ENCODE measurements at regions not wholly inside any gene's neighbourhood (a gene's known extent, or its start where the extent isn't known, plus 50 kb on each side); places are given as distances from the start of the nearest gene placed in this dataset.

DNA sequence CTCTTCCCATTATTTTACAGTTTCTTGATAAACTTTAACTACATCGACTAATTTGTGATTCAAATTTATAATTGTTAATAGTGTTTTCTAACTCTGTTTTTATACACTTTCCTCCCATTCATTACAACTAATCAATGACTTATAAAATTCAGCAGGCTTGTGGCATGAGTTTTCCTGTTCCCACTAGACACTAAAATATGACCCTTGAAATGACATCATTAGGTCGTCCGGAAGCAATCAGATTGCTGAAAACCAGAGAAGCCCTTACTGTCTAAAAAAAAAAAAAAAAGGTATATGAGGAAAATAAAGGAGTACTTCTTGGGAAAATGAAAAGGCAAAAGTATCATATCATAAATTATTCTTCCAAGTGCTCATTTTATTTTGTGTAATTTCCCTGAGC lies 553.7 kb downstream of the ZNF608 start:
- 87 to 90% methylated on average over 3 of the region's 3 CpGs for WGBS, 2 donors
- no peak for TF ChIP-seq POLR2A (IDR thresholded peaks at IDR 0.05)
- no peak for TF ChIP-seq CTCF (IDR thresholded peaks at IDR 0.05)
- DNase-seq (ENCODE audit: low spot score in 2 of 2) = no peak
- intact Hi-C loops (cut with DNase I; ENCODE audit: low total_unique reads) = no loop called here
- H3K4me3 ChIP-seq (ENCODE audit: low read depth, poor library complexity, severe bottlenecking) = no peak overlapping the region

DNA sequence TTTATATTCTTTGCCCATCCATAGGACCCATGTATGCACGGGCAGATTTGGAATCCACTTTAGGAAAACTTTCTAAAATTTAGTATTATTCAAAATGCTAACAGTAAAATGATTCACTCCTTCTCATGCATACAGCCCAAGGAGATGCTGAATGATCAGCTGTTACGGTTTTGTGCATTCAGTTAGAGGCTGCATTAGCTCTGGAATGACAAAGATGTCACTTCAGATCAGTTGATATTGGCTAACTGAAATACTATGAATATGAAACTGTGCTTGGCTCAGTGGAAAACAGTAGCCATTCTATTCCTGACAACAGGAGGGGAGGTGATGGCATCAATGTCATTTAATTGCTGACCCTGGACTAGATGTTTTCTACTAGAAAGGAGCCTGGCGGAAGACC lies 560.7 kb downstream of the ZNF608 start:
- 87 to 94% methylated on average over 3 of the region's 3 CpGs for WGBS, 2 donors
- no peak for DNase-seq (ENCODE audit: low spot score in 2 of 2)
- intact Hi-C loops (cut with DNase I; ENCODE audit: low total_unique reads) = no loop called here
- TF ChIP-seq CTCF (IDR thresholded peaks at IDR 0.05) (no peak), POLR2A (IDR thresholded peaks at IDR 0.05) (no peak)
- no peak overlapping the region for H3K4me3 ChIP-seq (ENCODE audit: low read depth, poor library complexity, severe bottlenecking)

- no peak overlapping the region for H3K4me3 ChIP-seq (ENCODE audit: low read depth, poor library complexity, severe bottlenecking)
These were observed 564.3 kb downstream of the ZNF608 start for GRCh38 chr5:124182133-124182532.

GRCh38 chr5:124180875-124181461 lies 565.5 kb downstream of the ZNF608 start:
- TF ChIP-seq POLR2A (IDR thresholded peaks at IDR 0.05) (no peak), CTCF (IDR thresholded peaks at IDR 0.05) (no peak)
- no peak for DNase-seq (ENCODE audit: low spot score in 2 of 2)
- H3K4me3 ChIP-seq (ENCODE audit: low read depth, poor library complexity, severe bottlenecking) = no peak overlapping the region
- intact Hi-C loops (cut with DNase I; ENCODE audit: low total_unique reads) = no loop called here
- WGBS, 2 donors = 41 to 47% methylated on average over 2 of the region's 2 CpGs

More at GRCh38 chr5:124182133-124182532, 564.3 kb downstream of the ZNF608 start:
- no peak for TF ChIP-seq CTCF (IDR thresholded peaks at IDR 0.05)
- no peak for TF ChIP-seq POLR2A (IDR thresholded peaks at IDR 0.05)
- no peak for DNase-seq (ENCODE audit: low spot score in 2 of 2)
- intact Hi-C loops (cut with DNase I; ENCODE audit: low total_unique reads) = no loop called here

- WGBS, 2 donors = 64% methylated on average over 4 of the region's 4 CpGs
- H3K4me3 ChIP-seq (ENCODE audit: low read depth, poor library complexity, severe bottlenecking) = no peak overlapping the region
- TF ChIP-seq CTCF (IDR thresholded peaks at IDR 0.05) = no peak
- TF ChIP-seq POLR2A (IDR thresholded peaks at IDR 0.05) = no peak
- no peak for DNase-seq (ENCODE audit: low spot score in 2 of 2)
- intact Hi-C loops (cut with DNase I; ENCODE audit: low total_unique reads) = no loop called here
These were observed 566.1 kb downstream of the ZNF608 start for GRCh38 chr5:124180299-124180874.

DNA sequence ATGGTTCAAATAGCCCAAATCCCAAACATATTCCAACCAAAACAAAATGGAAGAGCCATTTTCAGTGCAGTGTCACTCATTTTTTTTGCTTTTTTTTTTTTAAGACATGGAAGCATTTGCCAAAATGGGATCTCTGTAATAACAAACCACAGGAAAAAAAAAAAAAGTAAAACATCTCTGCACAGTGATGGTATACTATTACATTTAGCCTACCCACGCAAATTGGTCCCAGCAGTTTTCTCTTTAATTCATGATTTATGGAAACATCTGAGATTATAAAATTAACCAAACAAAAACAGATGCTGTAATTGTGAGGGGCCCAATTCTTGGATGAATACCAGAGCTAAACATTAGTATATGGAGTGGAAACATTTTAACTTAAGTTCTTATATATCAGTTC lies 566.6 kb downstream of the ZNF608 start:
- intact Hi-C loops (cut with DNase I; ENCODE audit: low total_unique reads) = no loop called here
- WGBS, 2 donors = 0 to 53% methylated on average over 1 of the region's 1 CpG
- no peak for DNase-seq (ENCODE audit: low spot score in 2 of 2)
- TF ChIP-seq CTCF (IDR thresholded peaks at IDR 0.05) (no peak), POLR2A (IDR thresholded peaks at IDR 0.05) (no peak)
- H3K4me3 ChIP-seq (ENCODE audit: low read depth, poor library complexity, severe bottlenecking) = no peak overlapping the region

Data from lower leg skin (tissue), 4 donors.